ENCODE measurements at regions not wholly inside any gene's neighbourhood (a gene's known extent, or its start where the extent isn't known, plus 50 kb on each side); places are given as distances from the start of the nearest gene placed in this dataset.
"Not testable (repeated sequence)": the region's sequence is repeated elsewhere in the genome, so short reads cannot be mapped to it uniquely, and the experiment has no call there.

- CTCF ChIA-PET, result no interaction called here
- Histone ChIP-seq H3K9me3 (ENCODE audit: control insufficient read depth, insufficient read depth, low read depth, low read length) (no peaks in the 10 kb centered on the region), H3K36me3 (ENCODE audit: control insufficient read depth in 2 of 2, insufficient read depth in 1 of 2, low read length in 2 of 2) (no peaks in the 10 kb centered on the region), H3K4me1 (ENCODE audit: control insufficient read depth, insufficient read depth, low read length) (no peaks in the 10 kb centered on the region), H3K27ac (ENCODE audit: extremely low read depth, low read depth, low read length) (no peak overlapping the region), H3K4me3 (ENCODE audit: low read depth, low read length) (no peak overlapping the region)
- POLR2A ChIA-PET, result no interaction called here
- TF ChIP-seq MEIS1 (CRISPR knock-in tag; IDR thresholded peaks at IDR 0.05; ENCODE audit: borderline replicate concordance), result no peak
- TF ChIP-seq KLF8 (tag by site-specific recombination; IDR thresholded peaks at IDR 0.05), result no peak
- TF ChIP-seq BCL11B (tag by site-specific recombination; IDR thresholded peaks at IDR 0.05; ENCODE audit: low read depth), result no peak
- TF ChIP-seq ZNF157 (tag by site-specific recombination; IDR thresholded peaks at IDR 0.05), result no peak
- no peak for TF ChIP-seq ZNF184 (tag by site-specific recombination; IDR thresholded peaks at IDR 0.05)
- TF ChIP-seq ZNF530 (tag by site-specific recombination; IDR thresholded peaks at IDR 0.05; ENCODE audit: low read depth), result no peak
- TF ChIP-seq ZBTB17 (tag by site-specific recombination; IDR thresholded peaks at IDR 0.05), result no peak
- TF ChIP-seq ZXDB (tag by site-specific recombination; IDR thresholded peaks at IDR 0.05), result no peak
- no peak for TF ChIP-seq ZNF155 (tag by site-specific recombination; IDR thresholded peaks at IDR 0.05)
- TF ChIP-seq ZNF280C (tag by site-specific recombination; IDR thresholded peaks at IDR 0.05), result no peak
- no peak for TF ChIP-seq ZNF626 (tag by site-specific recombination; IDR thresholded peaks at IDR 0.05)
- no peak for TF ChIP-seq ZNF174 (tag by site-specific recombination; IDR thresholded peaks at IDR 0.05)
Observed at GRCh38 chr15:31207246-31207645, 105.7 kb upstream of the TRPM1 start.

GRCh38 chr15:31207861-31208260, 106.3 kb upstream of the TRPM1 start:
- H3K4me1 ChIP-seq (ENCODE audit: control insufficient read depth, insufficient read depth, low read length); CTCF ChIA-PET; POLR2A ChIA-PET; H3K36me3 ChIP-seq (ENCODE audit: control insufficient read depth in 2 of 2, insufficient read depth in 1 of 2, low read length in 2 of 2); H3K27ac ChIP-seq (ENCODE audit: extremely low read depth, low read depth, low read length); H3K9me3 ChIP-seq (ENCODE audit: control insufficient read depth, insufficient read depth, low read depth, low read length); H3K4me3 ChIP-seq (ENCODE audit: low read depth, low read length): not testable (repeated sequence)

GRCh38 chr15:31208817-31209216, 107.3 kb upstream of the TRPM1 start:
- no peak for TF ChIP-seq ZNF473 (tag by site-specific recombination; IDR thresholded peaks at IDR 0.05)

GRCh38 chr15:31211353-31211752, 109.8 kb upstream of the TRPM1 start:
- no peaks in the 10 kb centered on the region for H3K9me3 ChIP-seq (ENCODE audit: control insufficient read depth, insufficient read depth, low read depth, low read length)
- H3K4me3 ChIP-seq (ENCODE audit: low read depth, low read length), result no peak overlapping the region
- H3K27ac ChIP-seq (ENCODE audit: extremely low read depth, low read depth, low read length), result no peak overlapping the region
- ChIA-PET CTCF (interaction anchor here (1.2 kb wide), 1 partner anchor 277 kb away, joined by 3 read pairs; no protein-coding TSS in a partner anchor), POLR2A (no interaction called here)
- no peak for TF ChIP-seq ZNF362 (tag by site-specific recombination; IDR thresholded peaks at IDR 0.05)
- TF ChIP-seq ZNF473 (tag by site-specific recombination; IDR thresholded peaks at IDR 0.05), result no peak
- TF ChIP-seq ZNF558 (tag by site-specific recombination; IDR thresholded peaks at IDR 0.05), result no peak
- no peak for TF ChIP-seq MZF1 (tag by site-specific recombination; IDR thresholded peaks at IDR 0.05; ENCODE audit: borderline replicate concordance)
- TF ChIP-seq ZNF660 (tag by site-specific recombination; IDR thresholded peaks at IDR 0.05), result no peak
- no peak for TF ChIP-seq ZBTB11 (tag by site-specific recombination; conservative IDR thresholded peaks at IDR 0.05; ENCODE audit: low read depth)
- no peak for TF ChIP-seq SP2 (tag by site-specific recombination; IDR thresholded peaks at IDR 0.05)
- no peak for TF ChIP-seq ZNF174 (tag by site-specific recombination; IDR thresholded peaks at IDR 0.05)
- TF ChIP-seq SALL2 (tag by site-specific recombination; IDR thresholded peaks at IDR 0.05; ENCODE audit: borderline replicate concordance), result no peak
- no peak for TF ChIP-seq ZNF791 (tag by site-specific recombination; IDR thresholded peaks at IDR 0.05)
- TF ChIP-seq ZNF837 (tag by site-specific recombination; IDR thresholded peaks at IDR 0.05), result no peak
- TF ChIP-seq ZNF433 (tag by site-specific recombination; IDR thresholded peaks at IDR 0.05; ENCODE audit: low read depth), result no peak
- TF ChIP-seq ZNF132 (tag by site-specific recombination; IDR thresholded peaks at IDR 0.05; ENCODE audit: borderline replicate concordance), result no peak
- H3K36me3 ChIP-seq (ENCODE audit: control insufficient read depth in 2 of 2, insufficient read depth in 1 of 2, low read length in 2 of 2), result no peaks in the 10 kb centered on the region
- no peaks in the 10 kb centered on the region for H3K4me1 ChIP-seq (ENCODE audit: control insufficient read depth, insufficient read depth, low read length)

More at GRCh38 chr15:31208817-31209216, 107.3 kb upstream of the TRPM1 start:
- Histone ChIP-seq H3K9me3 (ENCODE audit: control insufficient read depth, insufficient read depth, low read depth, low read length) (no peaks in the 10 kb centered on the region), H3K36me3 (ENCODE audit: control insufficient read depth in 2 of 2, insufficient read depth in 1 of 2, low read length in 2 of 2) (no peaks in the 10 kb centered on the region), H3K4me1 (ENCODE audit: control insufficient read depth, insufficient read depth, low read length) (no peaks in the 10 kb centered on the region), H3K27ac (ENCODE audit: extremely low read depth, low read depth, low read length) (no peak overlapping the region), H3K4me3 (ENCODE audit: low read depth, low read length) (no peak overlapping the region)
- ChIA-PET POLR2A (no interaction called here), CTCF (no interaction called here)
